GM23338 (cell line): ENCODE measurements at regions not wholly inside any gene's neighbourhood (a gene's known extent, or its start where the extent isn't known, plus 50 kb on each side); places are given as distances from the start of the nearest gene placed in this dataset.

Source experiments
- ATAC-seq: fragments of 200-7000 bp; cut with Tn5 transposase; 3 replicates; pipeline ENCODE4 v1.9.1; 2020
- DNase-seq: peaks from one replicate; pipeline ENCODE4 v3.0.0-alpha.2; 2015; ENCODE audit warnings: low spot score
- H2AFZ ChIP-seq: fragments of 200-600 bp; sonication (generic); 2 replicates; pipeline ENCODE4 v1.8.0; 2016; ENCODE audit warnings: antibody characterized with exemption, mild to moderate bottlenecking, moderate library complexity
- H3F3A ChIP-seq: fragments of 200-600 bp; sonication (generic); replicated peaks from 2 replicates; pipeline ENCODE4 v1.8.0; 2017; ENCODE audit warnings: antibody characterized with exemption, mixed run types, low read depth
- H3K27ac ChIP-seq: fragments of 200-600 bp; sonication (generic); 2 replicates; pipeline ENCODE4 v1.6.1; 2016; ENCODE audit warnings: low read depth
- H3K27me3 ChIP-seq: fragments of 200-600 bp; sonication (generic); 2 replicates; pipeline ENCODE4 v1.8.0; 2016; ENCODE audit warnings: mild to moderate bottlenecking, mixed run types, moderate library complexity; ENCODE audit not compliant: insufficient read depth
- H3K36me3 ChIP-seq: fragments of 200-600 bp; sonication (generic); 2 replicates; pipeline ENCODE4 v1.8.0; 2016; ENCODE audit warnings: mild to moderate bottlenecking; ENCODE audit not compliant: insufficient read depth
- H3K4me1 ChIP-seq: fragments of 200-600 bp; sonication (generic); 2 replicates; pipeline ENCODE4 v1.8.0; 2016; ENCODE audit warnings: mild to moderate bottlenecking, moderate library complexity; ENCODE audit not compliant: insufficient read depth
- H3K4me2 ChIP-seq: fragments of 200-600 bp; sonication (generic); 2 replicates; pipeline ENCODE4 v1.7.1; 2017; ENCODE audit warnings: mixed run types
- H3K4me3 ChIP-seq: fragments of 200-600 bp; sonication (generic); 2 replicates; pipeline ENCODE4 v1.6.1; 2016; ENCODE audit warnings: mixed run types
- H3K79me2 ChIP-seq: fragments of 200-600 bp; sonication (generic); replicated peaks from 2 replicates; pipeline ENCODE4 v1.8.0; 2017; ENCODE audit warnings: mild to moderate bottlenecking; ENCODE audit not compliant: insufficient read depth
- H3K9me2 ChIP-seq: fragments of 200-600 bp; sonication (generic); 2 replicates; pipeline ENCODE4 v1.8.0; 2017; ENCODE audit not compliant: insufficient read depth
- H4K20me1 ChIP-seq: fragments of 200-600 bp; sonication (generic); replicated peaks from 2 replicates; pipeline ENCODE4 v1.8.0; 2017; ENCODE audit warnings: mild to moderate bottlenecking; ENCODE audit not compliant: insufficient read depth
- H3K27ac Mint-ChIP-seq: 2 replicates; pipeline ENCODE4 v1.8.0; 2020; ENCODE audit warnings: inconsistent platforms, mild to moderate bottlenecking, moderate library complexity, mixed read lengths
- H3K27me3 Mint-ChIP-seq: 3 replicates; pipeline ENCODE4 v1.8.0; 2022; ENCODE audit warnings: low read depth, mild to moderate bottlenecking, moderate library complexity, mixed read lengths, inconsistent platforms; ENCODE audit not compliant: insufficient read depth, poor library complexity
- H3K36me3 Mint-ChIP-seq: 3 replicates; pipeline ENCODE4 v1.8.0; 2021; ENCODE audit warnings: low read depth, mild to moderate bottlenecking, inconsistent platforms, moderate library complexity, mixed read lengths
- H3K4me1 Mint-ChIP-seq: 3 replicates; pipeline ENCODE4 v1.8.0; 2020; ENCODE audit warnings: mild to moderate bottlenecking, inconsistent platforms, mixed read lengths
- H3K4me3 Mint-ChIP-seq: 3 replicates; pipeline ENCODE4 v1.8.0; 2021; ENCODE audit warnings: moderate library complexity, mild to moderate bottlenecking, inconsistent platforms, mixed read lengths
- H3K9me3 Mint-ChIP-seq: 3 replicates; pipeline ENCODE4 v1.8.0; 2020; ENCODE audit warnings: moderate library complexity, mild to moderate bottlenecking, inconsistent platforms, mixed read lengths
- EZH2 ChIP-seq: fragments of 200-600 bp; sonication (generic); IDR thresholded peaks from one replicate; pipeline ENCODE4 v1.8.0; 2017; ENCODE audit warnings: antibody characterized with exemption, mild to moderate bottlenecking, low read depth; ENCODE audit not compliant: unreplicated experiment
- EZH2phosphoT487 ChIP-seq: fragments of 200-600 bp; sonication (generic); IDR thresholded peaks from one replicate; pipeline ENCODE4 v1.8.1; 2018; ENCODE audit warnings: antibody characterized with exemption; ENCODE audit not compliant: unreplicated experiment
- JUNB ChIP-seq: IDR thresholded peaks from one replicate; pipeline ENCODE4 v1.6.1; 2016; ENCODE audit warnings: antibody characterized with exemption; ENCODE audit not compliant: unreplicated experiment
- POLR2AphosphoS5 ChIP-seq: IDR thresholded peaks from 2 replicates; pipeline ENCODE4 v1.6.1; 2016; ENCODE audit warnings: antibody characterized with exemption, low read depth
- STAT1 ChIP-seq: IDR thresholded peaks from one replicate; pipeline ENCODE4 v1.6.1; 2016; ENCODE audit warnings: antibody characterized with exemption; ENCODE audit not compliant: unreplicated experiment
- ZNF331 ChIP-seq: fragments of 250-450 bp; sonication (Bioruptor Pico); IDR thresholded peaks from 2 replicates; pipeline ENCODE4 v1.5.0; 2020; ENCODE audit warnings: low read depth, mild to moderate bottlenecking, moderate library complexity
- TF ChIP-seq, protein P1 (sequence below), 2 experiments: fragments of 200-600 bp in 1 of 2; sonication (generic) in 1 of 2; conservative IDR thresholded peaks; 2 replicates each; pipeline versions ENCODE4 v1.5.1 to v1.6.1; 2016 to 2017; ENCODE audit warnings: antibody characterized with exemption in 2 of 2, low read depth in 2 of 2, mild to moderate bottlenecking in 2 of 2, moderate library complexity in 1 of 2
- TF ChIP-seq, protein P2 (sequence below): fragments of 250-450 bp; sonication (Bioruptor Pico); IDR thresholded peaks from 2 replicates; pipeline ENCODE4 v1.5.0; 2020; ENCODE audit warnings: mild to moderate bottlenecking, moderate library complexity
- TF ChIP-seq, protein P3 (sequence below): IDR thresholded peaks from 2 replicates; pipeline ENCODE4 v1.6.1; 2016; ENCODE audit warnings: antibody characterized with exemption
- TF ChIP-seq, protein P4 (sequence below): IDR thresholded peaks from one replicate; pipeline ENCODE4 v1.6.1; 2018; ENCODE audit warnings: antibody characterized with exemption; ENCODE audit not compliant: unreplicated experiment

DNA sequence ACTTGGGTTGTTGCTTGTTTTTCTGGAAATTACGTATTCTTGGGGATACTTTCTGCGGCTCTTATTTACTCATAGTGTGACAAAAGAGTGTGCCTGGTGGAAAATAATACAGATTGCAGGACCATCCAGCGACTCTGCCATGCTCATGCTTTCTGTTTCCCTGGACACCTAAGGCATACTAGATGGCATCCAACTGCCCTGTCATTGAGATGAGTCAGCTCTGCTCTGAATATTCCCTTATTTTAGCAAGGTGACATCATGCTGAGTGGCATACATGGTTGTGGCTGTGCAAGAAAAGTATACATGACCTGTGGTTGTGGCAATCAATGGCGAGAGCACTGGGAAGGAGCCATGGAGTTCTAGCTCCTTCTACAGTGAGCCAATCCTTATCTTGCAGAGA is 471.0 kb downstream of the TMEM182 start (continued):
- TF ChIP-seq, protein P1, sequence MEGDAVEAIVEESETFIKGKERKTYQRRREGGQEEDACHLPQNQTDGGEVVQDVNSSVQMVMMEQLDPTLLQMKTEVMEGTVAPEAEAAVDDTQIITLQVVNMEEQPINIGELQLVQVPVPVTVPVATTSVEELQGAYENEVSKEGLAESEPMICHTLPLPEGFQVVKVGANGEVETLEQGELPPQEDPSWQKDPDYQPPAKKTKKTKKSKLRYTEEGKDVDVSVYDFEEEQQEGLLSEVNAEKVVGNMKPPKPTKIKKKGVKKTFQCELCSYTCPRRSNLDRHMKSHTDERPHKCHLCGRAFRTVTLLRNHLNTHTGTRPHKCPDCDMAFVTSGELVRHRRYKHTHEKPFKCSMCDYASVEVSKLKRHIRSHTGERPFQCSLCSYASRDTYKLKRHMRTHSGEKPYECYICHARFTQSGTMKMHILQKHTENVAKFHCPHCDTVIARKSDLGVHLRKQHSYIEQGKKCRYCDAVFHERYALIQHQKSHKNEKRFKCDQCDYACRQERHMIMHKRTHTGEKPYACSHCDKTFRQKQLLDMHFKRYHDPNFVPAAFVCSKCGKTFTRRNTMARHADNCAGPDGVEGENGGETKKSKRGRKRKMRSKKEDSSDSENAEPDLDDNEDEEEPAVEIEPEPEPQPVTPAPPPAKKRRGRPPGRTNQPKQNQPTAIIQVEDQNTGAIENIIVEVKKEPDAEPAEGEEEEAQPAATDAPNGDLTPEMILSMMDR (conservative IDR thresholded peaks at IDR 0.05; ENCODE audit: low read depth in 2 of 2) = no peak
- TF ChIP-seq ZNF331 (no peak), JUNB (no peak), EZH2 (no peak)

DNA sequence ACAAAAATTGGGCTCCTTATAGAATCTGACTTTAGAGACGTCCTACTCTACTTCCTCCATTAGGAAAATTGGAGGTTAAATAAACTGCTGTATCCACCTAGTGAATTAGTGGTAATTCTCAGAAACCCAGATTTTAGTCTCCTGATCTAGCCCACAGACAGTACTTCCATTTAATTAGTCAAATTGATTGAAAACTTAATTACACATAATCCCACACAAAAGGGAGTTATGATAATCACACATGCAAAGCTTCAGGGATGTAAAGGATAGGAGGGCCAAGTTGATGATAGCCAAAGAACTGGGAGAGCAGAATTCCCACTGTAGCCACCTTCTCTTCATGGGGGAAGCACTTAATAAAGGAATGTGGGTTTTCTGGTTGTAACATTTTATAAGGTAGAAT is 471.9 kb downstream of the TMEM182 start:
- ATAC-seq (no peak), DNase-seq (no peak)
- Mint-ChIP-seq H3K4me3 (no peak overlapping the region), H3K27me3 (no peaks in the 10 kb centered on the region), H3K27ac (no peak overlapping the region), H3K36me3 (no peaks in the 10 kb centered on the region; the same call in 2 of the 3 replicates), H3K9me3 (no peaks in the 10 kb centered on the region), H3K4me1 (no peaks in the 10 kb centered on the region)
- Histone ChIP-seq H3K4me1 (no peaks in the 10 kb centered on the region), H2AFZ (no peak overlapping the region), H3K27me3 (no peaks in the 10 kb centered on the region), H3K9me2 (no peaks in the 10 kb centered on the region; the same call in 1 of the 2 replicates), H3F3A (no peaks in the 10 kb centered on the region), H3K36me3 (no peaks in the 10 kb centered on the region), H3K4me3 (no peak overlapping the region), H4K20me1 (no peaks in the 10 kb centered on the region), H3K27ac (no peak overlapping the region), H3K79me2 (no peaks in the 10 kb centered on the region), H3K4me2 (no peak overlapping the region)
- no peak for TF ChIP-seq STAT1
- TF ChIP-seq JUNB = no peak
- no peak for TF ChIP-seq EZH2
- TF ChIP-seq, protein P1 (conservative IDR thresholded peaks at IDR 0.05; ENCODE audit: low read depth in 2 of 2) = no peak
- TF ChIP-seq, protein P2, sequence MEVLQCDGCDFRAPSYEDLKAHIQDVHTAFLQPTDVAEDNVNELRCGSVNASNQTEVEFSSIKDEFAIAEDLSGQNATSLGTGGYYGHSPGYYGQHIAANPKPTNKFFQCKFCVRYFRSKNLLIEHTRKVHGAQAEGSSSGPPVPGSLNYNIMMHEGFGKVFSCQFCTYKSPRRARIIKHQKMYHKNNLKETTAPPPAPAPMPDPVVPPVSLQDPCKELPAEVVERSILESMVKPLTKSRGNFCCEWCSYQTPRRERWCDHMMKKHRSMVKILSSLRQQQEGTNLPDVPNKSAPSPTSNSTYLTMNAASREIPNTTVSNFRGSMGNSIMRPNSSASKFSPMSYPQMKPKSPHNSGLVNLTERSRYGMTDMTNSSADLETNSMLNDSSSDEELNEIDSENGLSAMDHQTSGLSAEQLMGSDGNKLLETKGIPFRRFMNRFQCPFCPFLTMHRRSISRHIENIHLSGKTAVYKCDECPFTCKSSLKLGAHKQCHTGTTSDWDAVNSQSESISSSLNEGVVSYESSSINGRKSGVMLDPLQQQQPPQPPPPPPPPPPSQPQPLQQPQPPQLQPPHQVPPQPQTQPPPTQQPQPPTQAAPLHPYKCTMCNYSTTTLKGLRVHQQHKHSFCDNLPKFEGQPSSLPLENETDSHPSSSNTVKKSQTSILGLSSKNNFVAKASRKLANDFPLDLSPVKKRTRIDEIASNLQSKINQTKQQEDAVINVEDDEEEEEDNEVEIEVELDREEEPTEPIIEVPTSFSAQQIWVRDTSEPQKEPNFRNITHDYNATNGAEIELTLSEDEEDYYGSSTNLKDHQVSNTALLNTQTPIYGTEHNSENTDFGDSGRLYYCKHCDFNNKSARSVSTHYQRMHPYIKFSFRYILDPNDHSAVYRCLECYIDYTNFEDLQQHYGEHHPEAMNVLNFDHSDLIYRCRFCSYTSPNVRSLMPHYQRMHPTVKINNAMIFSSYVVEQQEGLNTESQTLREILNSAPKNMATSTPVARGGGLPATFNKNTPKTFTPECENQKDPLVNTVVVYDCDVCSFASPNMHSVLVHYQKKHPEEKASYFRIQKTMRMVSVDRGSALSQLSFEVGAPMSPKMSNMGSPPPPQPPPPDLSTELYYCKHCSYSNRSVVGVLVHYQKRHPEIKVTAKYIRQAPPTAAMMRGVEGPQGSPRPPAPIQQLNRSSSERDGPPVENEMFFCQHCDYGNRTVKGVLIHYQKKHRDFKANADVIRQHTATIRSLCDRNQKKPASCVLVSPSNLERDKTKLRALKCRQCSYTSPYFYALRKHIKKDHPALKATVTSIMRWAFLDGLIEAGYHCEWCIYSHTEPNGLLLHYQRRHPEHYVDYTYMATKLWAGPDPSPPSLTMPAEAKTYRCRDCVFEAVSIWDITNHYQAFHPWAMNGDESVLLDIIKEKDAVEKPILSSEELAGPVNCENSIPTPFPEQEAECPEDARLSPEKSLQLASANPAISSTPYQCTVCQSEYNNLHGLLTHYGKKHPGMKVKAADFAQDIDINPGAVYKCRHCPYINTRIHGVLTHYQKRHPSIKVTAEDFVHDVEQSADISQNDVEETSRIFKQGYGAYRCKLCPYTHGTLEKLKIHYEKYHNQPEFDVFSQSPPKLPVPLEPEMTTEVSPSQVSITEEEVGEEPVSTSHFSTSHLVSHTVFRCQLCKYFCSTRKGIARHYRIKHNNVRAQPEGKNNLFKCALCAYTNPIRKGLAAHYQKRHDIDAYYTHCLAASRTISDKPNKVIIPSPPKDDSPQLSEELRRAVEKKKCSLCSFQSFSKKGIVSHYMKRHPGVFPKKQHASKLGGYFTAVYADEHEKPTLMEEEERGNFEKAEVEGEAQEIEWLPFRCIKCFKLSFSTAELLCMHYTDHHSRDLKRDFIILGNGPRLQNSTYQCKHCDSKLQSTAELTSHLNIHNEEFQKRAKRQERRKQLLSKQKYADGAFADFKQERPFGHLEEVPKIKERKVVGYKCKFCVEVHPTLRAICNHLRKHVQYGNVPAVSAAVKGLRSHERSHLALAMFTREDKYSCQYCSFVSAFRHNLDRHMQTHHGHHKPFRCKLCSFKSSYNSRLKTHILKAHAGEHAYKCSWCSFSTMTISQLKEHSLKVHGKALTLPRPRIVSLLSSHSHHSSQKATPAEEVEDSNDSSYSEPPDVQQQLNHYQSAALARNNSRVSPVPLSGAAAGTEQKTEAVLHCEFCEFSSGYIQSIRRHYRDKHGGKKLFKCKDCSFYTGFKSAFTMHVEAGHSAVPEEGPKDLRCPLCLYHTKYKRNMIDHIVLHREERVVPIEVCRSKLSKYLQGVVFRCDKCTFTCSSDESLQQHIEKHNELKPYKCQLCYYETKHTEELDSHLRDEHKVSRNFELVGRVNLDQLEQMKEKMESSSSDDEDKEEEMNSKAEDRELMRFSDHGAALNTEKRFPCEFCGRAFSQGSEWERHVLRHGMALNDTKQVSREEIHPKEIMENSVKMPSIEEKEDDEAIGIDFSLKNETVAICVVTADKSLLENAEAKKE = no peak
- TF ChIP-seq EZH2phosphoT487 = no peak
- TF ChIP-seq, protein P3, sequence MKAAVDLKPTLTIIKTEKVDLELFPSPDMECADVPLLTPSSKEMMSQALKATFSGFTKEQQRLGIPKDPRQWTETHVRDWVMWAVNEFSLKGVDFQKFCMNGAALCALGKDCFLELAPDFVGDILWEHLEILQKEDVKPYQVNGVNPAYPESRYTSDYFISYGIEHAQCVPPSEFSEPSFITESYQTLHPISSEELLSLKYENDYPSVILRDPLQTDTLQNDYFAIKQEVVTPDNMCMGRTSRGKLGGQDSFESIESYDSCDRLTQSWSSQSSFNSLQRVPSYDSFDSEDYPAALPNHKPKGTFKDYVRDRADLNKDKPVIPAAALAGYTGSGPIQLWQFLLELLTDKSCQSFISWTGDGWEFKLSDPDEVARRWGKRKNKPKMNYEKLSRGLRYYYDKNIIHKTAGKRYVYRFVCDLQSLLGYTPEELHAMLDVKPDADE = no peak
- TF ChIP-seq, protein P4, sequence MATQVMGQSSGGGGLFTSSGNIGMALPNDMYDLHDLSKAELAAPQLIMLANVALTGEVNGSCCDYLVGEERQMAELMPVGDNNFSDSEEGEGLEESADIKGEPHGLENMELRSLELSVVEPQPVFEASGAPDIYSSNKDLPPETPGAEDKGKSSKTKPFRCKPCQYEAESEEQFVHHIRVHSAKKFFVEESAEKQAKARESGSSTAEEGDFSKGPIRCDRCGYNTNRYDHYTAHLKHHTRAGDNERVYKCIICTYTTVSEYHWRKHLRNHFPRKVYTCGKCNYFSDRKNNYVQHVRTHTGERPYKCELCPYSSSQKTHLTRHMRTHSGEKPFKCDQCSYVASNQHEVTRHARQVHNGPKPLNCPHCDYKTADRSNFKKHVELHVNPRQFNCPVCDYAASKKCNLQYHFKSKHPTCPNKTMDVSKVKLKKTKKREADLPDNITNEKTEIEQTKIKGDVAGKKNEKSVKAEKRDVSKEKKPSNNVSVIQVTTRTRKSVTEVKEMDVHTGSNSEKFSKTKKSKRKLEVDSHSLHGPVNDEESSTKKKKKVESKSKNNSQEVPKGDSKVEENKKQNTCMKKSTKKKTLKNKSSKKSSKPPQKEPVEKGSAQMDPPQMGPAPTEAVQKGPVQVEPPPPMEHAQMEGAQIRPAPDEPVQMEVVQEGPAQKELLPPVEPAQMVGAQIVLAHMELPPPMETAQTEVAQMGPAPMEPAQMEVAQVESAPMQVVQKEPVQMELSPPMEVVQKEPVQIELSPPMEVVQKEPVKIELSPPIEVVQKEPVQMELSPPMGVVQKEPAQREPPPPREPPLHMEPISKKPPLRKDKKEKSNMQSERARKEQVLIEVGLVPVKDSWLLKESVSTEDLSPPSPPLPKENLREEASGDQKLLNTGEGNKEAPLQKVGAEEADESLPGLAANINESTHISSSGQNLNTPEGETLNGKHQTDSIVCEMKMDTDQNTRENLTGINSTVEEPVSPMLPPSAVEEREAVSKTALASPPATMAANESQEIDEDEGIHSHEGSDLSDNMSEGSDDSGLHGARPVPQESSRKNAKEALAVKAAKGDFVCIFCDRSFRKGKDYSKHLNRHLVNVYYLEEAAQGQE = no peak
- no peak for TF ChIP-seq POLR2AphosphoS5
